ENCODE measurements at regions not wholly inside any gene's neighbourhood (a gene's known extent, or its start where the extent isn't known, plus 50 kb on each side); places are given as distances from the start of the nearest gene placed in this dataset.

DNA sequence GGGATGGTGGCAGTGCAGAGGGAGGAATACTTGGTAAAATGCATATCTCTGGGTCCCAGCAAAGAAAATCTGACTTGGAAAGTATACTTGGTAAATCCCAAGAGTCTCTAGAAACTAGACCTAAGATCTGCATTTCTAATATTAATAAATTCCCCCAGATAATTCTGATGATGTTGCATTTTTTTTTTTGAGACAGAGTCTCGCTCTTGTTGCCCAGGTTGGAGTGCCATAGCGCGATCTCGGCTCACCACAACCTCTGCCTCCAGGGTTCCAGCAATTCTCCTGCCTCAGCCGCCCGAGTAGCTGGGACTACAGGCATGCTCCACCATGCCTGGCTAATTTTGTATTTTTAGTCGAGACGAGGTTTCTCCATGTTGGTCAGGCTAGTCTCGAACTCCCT is 97.9 kb upstream of the ANK3 start:
- TF ChIP-seq POLR2A (IDR thresholded peaks at IDR 0.05; ENCODE audit: low read depth): no peak
- TF ChIP-seq, protein P1, sequence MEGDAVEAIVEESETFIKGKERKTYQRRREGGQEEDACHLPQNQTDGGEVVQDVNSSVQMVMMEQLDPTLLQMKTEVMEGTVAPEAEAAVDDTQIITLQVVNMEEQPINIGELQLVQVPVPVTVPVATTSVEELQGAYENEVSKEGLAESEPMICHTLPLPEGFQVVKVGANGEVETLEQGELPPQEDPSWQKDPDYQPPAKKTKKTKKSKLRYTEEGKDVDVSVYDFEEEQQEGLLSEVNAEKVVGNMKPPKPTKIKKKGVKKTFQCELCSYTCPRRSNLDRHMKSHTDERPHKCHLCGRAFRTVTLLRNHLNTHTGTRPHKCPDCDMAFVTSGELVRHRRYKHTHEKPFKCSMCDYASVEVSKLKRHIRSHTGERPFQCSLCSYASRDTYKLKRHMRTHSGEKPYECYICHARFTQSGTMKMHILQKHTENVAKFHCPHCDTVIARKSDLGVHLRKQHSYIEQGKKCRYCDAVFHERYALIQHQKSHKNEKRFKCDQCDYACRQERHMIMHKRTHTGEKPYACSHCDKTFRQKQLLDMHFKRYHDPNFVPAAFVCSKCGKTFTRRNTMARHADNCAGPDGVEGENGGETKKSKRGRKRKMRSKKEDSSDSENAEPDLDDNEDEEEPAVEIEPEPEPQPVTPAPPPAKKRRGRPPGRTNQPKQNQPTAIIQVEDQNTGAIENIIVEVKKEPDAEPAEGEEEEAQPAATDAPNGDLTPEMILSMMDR (IDR thresholded peaks at IDR 0.05): no peak

Measured in esophagus muscularis mucosa (tissue), 3 donors.